ENCODE measurements at regions not wholly inside any gene's neighbourhood (a gene's known extent, or its start where the extent isn't known, plus 50 kb on each side); places are given as distances from the start of the nearest gene placed in this dataset.
A peak's percentile ranks its signal among the peaks of the same experiment; 100 is the strongest.

GRCh38 chr14:21915826-21916225 is 242.2 kb upstream of the OR4E1 start:
- peak; percentile 10 to 77 for DNase-seq
- no peaks in the 10 kb centered on the region for H3K27me3 ChIP-seq
- peaks cover 10 to 45% (median 31%) of the 10 kb centered on the region in 4 donors for H3K4me1 ChIP-seq
- H3K27ac ChIP-seq, result peak overlapping the region; percentile 17 to 84 (median 73)
- 10 to 26% (median 17%) methylated on average over 2 of the region's 2 CpGs for WGBS, 5 donors
- TF ChIP-seq POLR2AphosphoS5 (IDR thresholded peaks at IDR 0.05) (peak; percentile 28 to 92 (median 69)), POLR2A (IDR thresholded peaks at IDR 0.05) (no peak), EP300 (IDR thresholded peaks at IDR 0.05) (peak; percentile 46)
- TF ChIP-seq, protein P1, sequence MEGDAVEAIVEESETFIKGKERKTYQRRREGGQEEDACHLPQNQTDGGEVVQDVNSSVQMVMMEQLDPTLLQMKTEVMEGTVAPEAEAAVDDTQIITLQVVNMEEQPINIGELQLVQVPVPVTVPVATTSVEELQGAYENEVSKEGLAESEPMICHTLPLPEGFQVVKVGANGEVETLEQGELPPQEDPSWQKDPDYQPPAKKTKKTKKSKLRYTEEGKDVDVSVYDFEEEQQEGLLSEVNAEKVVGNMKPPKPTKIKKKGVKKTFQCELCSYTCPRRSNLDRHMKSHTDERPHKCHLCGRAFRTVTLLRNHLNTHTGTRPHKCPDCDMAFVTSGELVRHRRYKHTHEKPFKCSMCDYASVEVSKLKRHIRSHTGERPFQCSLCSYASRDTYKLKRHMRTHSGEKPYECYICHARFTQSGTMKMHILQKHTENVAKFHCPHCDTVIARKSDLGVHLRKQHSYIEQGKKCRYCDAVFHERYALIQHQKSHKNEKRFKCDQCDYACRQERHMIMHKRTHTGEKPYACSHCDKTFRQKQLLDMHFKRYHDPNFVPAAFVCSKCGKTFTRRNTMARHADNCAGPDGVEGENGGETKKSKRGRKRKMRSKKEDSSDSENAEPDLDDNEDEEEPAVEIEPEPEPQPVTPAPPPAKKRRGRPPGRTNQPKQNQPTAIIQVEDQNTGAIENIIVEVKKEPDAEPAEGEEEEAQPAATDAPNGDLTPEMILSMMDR (IDR thresholded peaks at IDR 0.05), result no peak
- H3K9me3 ChIP-seq, result no peaks in the 10 kb centered on the region
- intact Hi-C loops (cut with DNase I; ENCODE audit: low total_unique reads), result no loop called here
- no peaks in the 10 kb centered on the region for H3K36me3 ChIP-seq
- no peak overlapping the region for H3K4me3 ChIP-seq

- TF ChIP-seq POLR2A (IDR thresholded peaks at IDR 0.05) (no peak), POLR2AphosphoS5 (IDR thresholded peaks at IDR 0.05) (peak in 1 of 3 donors; percentile 57), EP300 (IDR thresholded peaks at IDR 0.05) (no peak)
- TF ChIP-seq, protein P1 (IDR thresholded peaks at IDR 0.05), result peak in 5 of 7 experiments; percentile 17 to 62 (median 53)
- no peak overlapping the region for H3K4me3 ChIP-seq
- peak overlapping the region in 4 of 5 donors; percentile 68 to 84 (median 78) for H3K27ac ChIP-seq
- H3K4me1 ChIP-seq, result peaks cover 10 to 41% (median 31%) of the 10 kb centered on the region in 4 donors
- H3K36me3 ChIP-seq, result no peaks in the 10 kb centered on the region
- intact Hi-C loops (cut with DNase I; ENCODE audit: low total_unique reads), result no loop called here
- WGBS, 5 donors, result 8 to 23% (median 14%) methylated on average over 6 of the region's 6 CpGs
- peak; percentile 69 to 73 for DNase-seq
- no peaks in the 10 kb centered on the region for H3K27me3 ChIP-seq
- no peaks in the 10 kb centered on the region for H3K9me3 ChIP-seq
These were observed 240.1 kb upstream of the OR4E1 start for GRCh38 chr14:21913759-21914158.

DNA sequence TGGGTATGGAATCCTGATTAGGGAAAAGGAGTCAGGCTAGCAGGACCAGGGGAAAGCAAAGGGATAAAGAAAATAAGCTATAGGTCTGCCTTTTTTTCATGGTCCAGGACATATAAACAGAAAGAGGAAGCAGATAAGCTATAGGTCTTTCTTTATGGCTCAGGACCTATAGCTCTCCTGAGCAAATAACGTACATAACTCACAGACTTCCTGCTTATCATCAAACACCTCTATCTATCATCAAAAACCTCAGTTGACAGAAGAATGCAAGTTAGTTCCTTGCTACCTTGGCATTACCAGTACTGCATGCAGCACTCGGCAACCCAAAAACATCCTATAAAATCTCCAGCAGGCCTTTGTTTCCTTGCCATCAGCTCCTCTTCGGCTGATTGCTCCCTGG is 238.7 kb upstream of the OR4E1 start:
- 57 to 70% (median 65%) methylated on average over 3 of the region's 3 CpGs for WGBS, 5 donors
- no peak for DNase-seq
- TF ChIP-seq EP300 (IDR thresholded peaks at IDR 0.05), result no peak
- TF ChIP-seq POLR2A (IDR thresholded peaks at IDR 0.05), result no peak
- TF ChIP-seq, protein P1 (IDR thresholded peaks at IDR 0.05), result no peak
- TF ChIP-seq POLR2AphosphoS5 (IDR thresholded peaks at IDR 0.05), result no peak
- intact Hi-C loops (cut with DNase I; ENCODE audit: low total_unique reads), result no loop called here
- Histone ChIP-seq H3K27me3 (no peaks in the 10 kb centered on the region), H3K4me1 (peaks cover 6 to 27% (median 23%) of the 10 kb centered on the region in 4 donors), H3K36me3 (no peaks in the 10 kb centered on the region), H3K9me3 (no peaks in the 10 kb centered on the region), H3K27ac (no peak overlapping the region), H3K4me3 (no peak overlapping the region)

DNA sequence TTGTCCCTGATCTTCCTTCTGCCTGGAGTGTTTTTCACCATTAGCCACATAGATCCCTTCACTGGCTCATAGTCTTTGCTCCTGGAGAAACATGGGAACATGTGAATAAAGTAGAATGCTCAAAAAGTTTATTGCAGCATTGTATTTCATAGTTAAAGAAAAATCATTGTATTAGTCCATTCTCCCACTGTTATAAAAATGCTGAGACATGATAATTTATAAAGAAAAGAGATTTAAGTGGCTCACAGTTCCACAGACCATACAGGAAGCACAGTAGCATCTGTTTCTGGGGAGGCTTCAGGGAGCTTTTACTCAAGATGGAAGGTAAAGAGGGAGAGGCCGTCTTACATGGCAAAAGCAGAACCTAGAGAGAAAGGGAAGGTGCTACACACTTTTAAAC is 238.3 kb upstream of the OR4E1 start:
- Histone ChIP-seq H3K9me3 (no peaks in the 10 kb centered on the region), H3K36me3 (no peaks in the 10 kb centered on the region), H3K27me3 (no peaks in the 10 kb centered on the region), H3K4me3 (no peak overlapping the region), H3K27ac (no peak overlapping the region), H3K4me1 (peaks cover 6 to 22% (median 20%) of the 10 kb centered on the region in 4 donors)
- TF ChIP-seq POLR2A (IDR thresholded peaks at IDR 0.05) (no peak), POLR2AphosphoS5 (IDR thresholded peaks at IDR 0.05) (no peak), EP300 (IDR thresholded peaks at IDR 0.05) (no peak)
- TF ChIP-seq, protein P1 (IDR thresholded peaks at IDR 0.05), result no peak
- intact Hi-C loops (cut with DNase I; ENCODE audit: low total_unique reads), result no loop called here
- DNase-seq, result no peak
- WGBS, 5 donors, result 67 to 80% (median 78%) methylated on average over 1 of the region's 1 CpG
